GM23338 (cell line): ENCODE measurements at regions not wholly inside any gene's neighbourhood (a gene's known extent, or its start where the extent isn't known, plus 50 kb on each side); places are given as distances from the start of the nearest gene placed in this dataset.

ENCODE experiments used
- ATAC-seq: fragments of 200-7000 bp; cut with Tn5 transposase; 3 replicates; pipeline ENCODE4 v1.9.1; 2020
- DNase-seq: peaks from one replicate; pipeline ENCODE4 v3.0.0-alpha.2; 2015; ENCODE audit warnings: low spot score
- H2AFZ ChIP-seq: fragments of 200-600 bp; sonication (generic); 2 replicates; pipeline ENCODE4 v1.8.0; 2016; ENCODE audit warnings: antibody characterized with exemption, mild to moderate bottlenecking, moderate library complexity
- H3F3A ChIP-seq: fragments of 200-600 bp; sonication (generic); replicated peaks from 2 replicates; pipeline ENCODE4 v1.8.0; 2017; ENCODE audit warnings: antibody characterized with exemption, mixed run types, low read depth
- H3K27ac ChIP-seq: fragments of 200-600 bp; sonication (generic); 2 replicates; pipeline ENCODE4 v1.6.1; 2016; ENCODE audit warnings: low read depth
- H3K27me3 ChIP-seq: fragments of 200-600 bp; sonication (generic); 2 replicates; pipeline ENCODE4 v1.8.0; 2016; ENCODE audit warnings: mild to moderate bottlenecking, mixed run types, moderate library complexity; ENCODE audit not compliant: insufficient read depth
- H3K36me3 ChIP-seq: fragments of 200-600 bp; sonication (generic); 2 replicates; pipeline ENCODE4 v1.8.0; 2016; ENCODE audit warnings: mild to moderate bottlenecking; ENCODE audit not compliant: insufficient read depth
- H3K4me1 ChIP-seq: fragments of 200-600 bp; sonication (generic); 2 replicates; pipeline ENCODE4 v1.8.0; 2016; ENCODE audit warnings: mild to moderate bottlenecking, moderate library complexity; ENCODE audit not compliant: insufficient read depth
- H3K4me2 ChIP-seq: fragments of 200-600 bp; sonication (generic); 2 replicates; pipeline ENCODE4 v1.7.1; 2017; ENCODE audit warnings: mixed run types
- H3K4me3 ChIP-seq: fragments of 200-600 bp; sonication (generic); 2 replicates; pipeline ENCODE4 v1.6.1; 2016; ENCODE audit warnings: mixed run types
- H3K79me2 ChIP-seq: fragments of 200-600 bp; sonication (generic); replicated peaks from 2 replicates; pipeline ENCODE4 v1.8.0; 2017; ENCODE audit warnings: mild to moderate bottlenecking; ENCODE audit not compliant: insufficient read depth
- H3K9me2 ChIP-seq: fragments of 200-600 bp; sonication (generic); 2 replicates; pipeline ENCODE4 v1.8.0; 2017; ENCODE audit not compliant: insufficient read depth
- H4K20me1 ChIP-seq: fragments of 200-600 bp; sonication (generic); replicated peaks from 2 replicates; pipeline ENCODE4 v1.8.0; 2017; ENCODE audit warnings: mild to moderate bottlenecking; ENCODE audit not compliant: insufficient read depth
- H3K27ac Mint-ChIP-seq: 2 replicates; pipeline ENCODE4 v1.8.0; 2020; ENCODE audit warnings: inconsistent platforms, mild to moderate bottlenecking, moderate library complexity, mixed read lengths
- H3K27me3 Mint-ChIP-seq: 3 replicates; pipeline ENCODE4 v1.8.0; 2022; ENCODE audit warnings: low read depth, mild to moderate bottlenecking, moderate library complexity, mixed read lengths, inconsistent platforms; ENCODE audit not compliant: insufficient read depth, poor library complexity
- H3K36me3 Mint-ChIP-seq: 3 replicates; pipeline ENCODE4 v1.8.0; 2021; ENCODE audit warnings: low read depth, mild to moderate bottlenecking, inconsistent platforms, moderate library complexity, mixed read lengths
- H3K4me1 Mint-ChIP-seq: 3 replicates; pipeline ENCODE4 v1.8.0; 2020; ENCODE audit warnings: mild to moderate bottlenecking, inconsistent platforms, mixed read lengths
- H3K4me3 Mint-ChIP-seq: 3 replicates; pipeline ENCODE4 v1.8.0; 2021; ENCODE audit warnings: moderate library complexity, mild to moderate bottlenecking, inconsistent platforms, mixed read lengths
- H3K9me3 Mint-ChIP-seq: 3 replicates; pipeline ENCODE4 v1.8.0; 2020; ENCODE audit warnings: moderate library complexity, mild to moderate bottlenecking, inconsistent platforms, mixed read lengths
- CREB1 ChIP-seq: fragments of 250-450 bp; sonication (Bioruptor Pico); IDR thresholded peaks from 2 replicates; pipeline ENCODE4 v1.5.0; 2020; ENCODE audit warnings: low read depth, mild to moderate bottlenecking, moderate library complexity
- CTCF ChIP-seq, 2 experiments: fragments of 200-600 bp in 1 of 2; sonication (generic) in 1 of 2; conservative IDR thresholded peaks; 2 replicates each; pipeline versions ENCODE4 v1.5.1 to v1.6.1; 2016 to 2017; ENCODE audit warnings: antibody characterized with exemption in 2 of 2, low read depth in 2 of 2, mild to moderate bottlenecking in 2 of 2, moderate library complexity in 1 of 2
- ETS1 ChIP-seq: IDR thresholded peaks from 2 replicates; pipeline ENCODE4 v1.6.1; 2016; ENCODE audit warnings: antibody characterized with exemption
- EZH2 ChIP-seq: fragments of 200-600 bp; sonication (generic); IDR thresholded peaks from one replicate; pipeline ENCODE4 v1.8.0; 2017; ENCODE audit warnings: antibody characterized with exemption, mild to moderate bottlenecking, low read depth; ENCODE audit not compliant: unreplicated experiment
- EZH2phosphoT487 ChIP-seq: fragments of 200-600 bp; sonication (generic); IDR thresholded peaks from one replicate; pipeline ENCODE4 v1.8.1; 2018; ENCODE audit warnings: antibody characterized with exemption; ENCODE audit not compliant: unreplicated experiment
- JUNB ChIP-seq: IDR thresholded peaks from one replicate; pipeline ENCODE4 v1.6.1; 2016; ENCODE audit warnings: antibody characterized with exemption; ENCODE audit not compliant: unreplicated experiment
- NANOG ChIP-seq: IDR thresholded peaks from 2 replicates; pipeline ENCODE4 v1.6.1; 2016; ENCODE audit warnings: antibody characterized with exemption, borderline replicate concordance
- POLR2AphosphoS5 ChIP-seq: IDR thresholded peaks from 2 replicates; pipeline ENCODE4 v1.6.1; 2016; ENCODE audit warnings: antibody characterized with exemption, low read depth
- REST ChIP-seq: IDR thresholded peaks from one replicate; pipeline ENCODE4 v1.6.1; 2018; ENCODE audit warnings: antibody characterized with exemption; ENCODE audit not compliant: unreplicated experiment
- STAT1 ChIP-seq: IDR thresholded peaks from one replicate; pipeline ENCODE4 v1.6.1; 2016; ENCODE audit warnings: antibody characterized with exemption; ENCODE audit not compliant: unreplicated experiment
- ZNF114 ChIP-seq: fragments of 250-450 bp; sonication (Bioruptor Pico); IDR thresholded peaks from 2 replicates; pipeline ENCODE4 v1.5.0; 2020; ENCODE audit warnings: mild to moderate bottlenecking, moderate library complexity
- ZNF331 ChIP-seq: fragments of 250-450 bp; sonication (Bioruptor Pico); IDR thresholded peaks from 2 replicates; pipeline ENCODE4 v1.5.0; 2020; ENCODE audit warnings: low read depth, mild to moderate bottlenecking, moderate library complexity
- TF ChIP-seq, protein P1 (sequence below): fragments of 250-450 bp; sonication (Bioruptor Pico); IDR thresholded peaks from 2 replicates; pipeline ENCODE4 v1.5.0; 2020; ENCODE audit warnings: mild to moderate bottlenecking, moderate library complexity

- Histone ChIP-seq H3K79me2 (no peaks in the 10 kb centered on the region), H3K4me3 (no peak overlapping the region), H2AFZ (no peak overlapping the region), H4K20me1 (no peaks in the 10 kb centered on the region), H3F3A (no peaks in the 10 kb centered on the region), H3K27ac (no peak overlapping the region), H3K4me2 (no peak overlapping the region), H3K27me3 (no peaks in the 10 kb centered on the region), H3K36me3 (no peaks in the 10 kb centered on the region), H3K4me1 (no peaks in the 10 kb centered on the region), H3K9me2 (no peaks in the 10 kb centered on the region)
- Mint-ChIP-seq H3K27ac (no peak overlapping the region), H3K4me3 (no peak overlapping the region), H3K9me3 (no peaks in the 10 kb centered on the region), H3K27me3 (no peaks in the 10 kb centered on the region), H3K36me3 (no peaks in the 10 kb centered on the region), H3K4me1 (no peaks in the 10 kb centered on the region)
- ATAC-seq (no peak), DNase-seq (no peak)
- TF ChIP-seq POLR2AphosphoS5 (no peak), REST (no peak), EZH2 (no peak), ZNF331 (CRISPR knock-in tag) (no peak), CTCF (conservative IDR thresholded peaks at IDR 0.05; ENCODE audit: low read depth in 2 of 2) (no peak), CREB1 (CRISPR knock-in tag) (no peak), ZNF114 (no peak), EZH2phosphoT487 (no peak), NANOG (no peak), ETS1 (no peak), STAT1 (no peak), JUNB (no peak)
- TF ChIP-seq, protein P1, sequence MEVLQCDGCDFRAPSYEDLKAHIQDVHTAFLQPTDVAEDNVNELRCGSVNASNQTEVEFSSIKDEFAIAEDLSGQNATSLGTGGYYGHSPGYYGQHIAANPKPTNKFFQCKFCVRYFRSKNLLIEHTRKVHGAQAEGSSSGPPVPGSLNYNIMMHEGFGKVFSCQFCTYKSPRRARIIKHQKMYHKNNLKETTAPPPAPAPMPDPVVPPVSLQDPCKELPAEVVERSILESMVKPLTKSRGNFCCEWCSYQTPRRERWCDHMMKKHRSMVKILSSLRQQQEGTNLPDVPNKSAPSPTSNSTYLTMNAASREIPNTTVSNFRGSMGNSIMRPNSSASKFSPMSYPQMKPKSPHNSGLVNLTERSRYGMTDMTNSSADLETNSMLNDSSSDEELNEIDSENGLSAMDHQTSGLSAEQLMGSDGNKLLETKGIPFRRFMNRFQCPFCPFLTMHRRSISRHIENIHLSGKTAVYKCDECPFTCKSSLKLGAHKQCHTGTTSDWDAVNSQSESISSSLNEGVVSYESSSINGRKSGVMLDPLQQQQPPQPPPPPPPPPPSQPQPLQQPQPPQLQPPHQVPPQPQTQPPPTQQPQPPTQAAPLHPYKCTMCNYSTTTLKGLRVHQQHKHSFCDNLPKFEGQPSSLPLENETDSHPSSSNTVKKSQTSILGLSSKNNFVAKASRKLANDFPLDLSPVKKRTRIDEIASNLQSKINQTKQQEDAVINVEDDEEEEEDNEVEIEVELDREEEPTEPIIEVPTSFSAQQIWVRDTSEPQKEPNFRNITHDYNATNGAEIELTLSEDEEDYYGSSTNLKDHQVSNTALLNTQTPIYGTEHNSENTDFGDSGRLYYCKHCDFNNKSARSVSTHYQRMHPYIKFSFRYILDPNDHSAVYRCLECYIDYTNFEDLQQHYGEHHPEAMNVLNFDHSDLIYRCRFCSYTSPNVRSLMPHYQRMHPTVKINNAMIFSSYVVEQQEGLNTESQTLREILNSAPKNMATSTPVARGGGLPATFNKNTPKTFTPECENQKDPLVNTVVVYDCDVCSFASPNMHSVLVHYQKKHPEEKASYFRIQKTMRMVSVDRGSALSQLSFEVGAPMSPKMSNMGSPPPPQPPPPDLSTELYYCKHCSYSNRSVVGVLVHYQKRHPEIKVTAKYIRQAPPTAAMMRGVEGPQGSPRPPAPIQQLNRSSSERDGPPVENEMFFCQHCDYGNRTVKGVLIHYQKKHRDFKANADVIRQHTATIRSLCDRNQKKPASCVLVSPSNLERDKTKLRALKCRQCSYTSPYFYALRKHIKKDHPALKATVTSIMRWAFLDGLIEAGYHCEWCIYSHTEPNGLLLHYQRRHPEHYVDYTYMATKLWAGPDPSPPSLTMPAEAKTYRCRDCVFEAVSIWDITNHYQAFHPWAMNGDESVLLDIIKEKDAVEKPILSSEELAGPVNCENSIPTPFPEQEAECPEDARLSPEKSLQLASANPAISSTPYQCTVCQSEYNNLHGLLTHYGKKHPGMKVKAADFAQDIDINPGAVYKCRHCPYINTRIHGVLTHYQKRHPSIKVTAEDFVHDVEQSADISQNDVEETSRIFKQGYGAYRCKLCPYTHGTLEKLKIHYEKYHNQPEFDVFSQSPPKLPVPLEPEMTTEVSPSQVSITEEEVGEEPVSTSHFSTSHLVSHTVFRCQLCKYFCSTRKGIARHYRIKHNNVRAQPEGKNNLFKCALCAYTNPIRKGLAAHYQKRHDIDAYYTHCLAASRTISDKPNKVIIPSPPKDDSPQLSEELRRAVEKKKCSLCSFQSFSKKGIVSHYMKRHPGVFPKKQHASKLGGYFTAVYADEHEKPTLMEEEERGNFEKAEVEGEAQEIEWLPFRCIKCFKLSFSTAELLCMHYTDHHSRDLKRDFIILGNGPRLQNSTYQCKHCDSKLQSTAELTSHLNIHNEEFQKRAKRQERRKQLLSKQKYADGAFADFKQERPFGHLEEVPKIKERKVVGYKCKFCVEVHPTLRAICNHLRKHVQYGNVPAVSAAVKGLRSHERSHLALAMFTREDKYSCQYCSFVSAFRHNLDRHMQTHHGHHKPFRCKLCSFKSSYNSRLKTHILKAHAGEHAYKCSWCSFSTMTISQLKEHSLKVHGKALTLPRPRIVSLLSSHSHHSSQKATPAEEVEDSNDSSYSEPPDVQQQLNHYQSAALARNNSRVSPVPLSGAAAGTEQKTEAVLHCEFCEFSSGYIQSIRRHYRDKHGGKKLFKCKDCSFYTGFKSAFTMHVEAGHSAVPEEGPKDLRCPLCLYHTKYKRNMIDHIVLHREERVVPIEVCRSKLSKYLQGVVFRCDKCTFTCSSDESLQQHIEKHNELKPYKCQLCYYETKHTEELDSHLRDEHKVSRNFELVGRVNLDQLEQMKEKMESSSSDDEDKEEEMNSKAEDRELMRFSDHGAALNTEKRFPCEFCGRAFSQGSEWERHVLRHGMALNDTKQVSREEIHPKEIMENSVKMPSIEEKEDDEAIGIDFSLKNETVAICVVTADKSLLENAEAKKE (CRISPR knock-in tag): no peak
Observed at GRCh38 chr5:103847060-103847459, 284.5 kb upstream of the NUDT12 start.
